Spleen (tissue), 11 donors: ENCODE measurements at regions not wholly inside any gene's neighbourhood (a gene's known extent, or its start where the extent isn't known, plus 50 kb on each side); places are given as distances from the start of the nearest gene placed in this dataset.

Source experiments
- DNase-seq: peaks from one replicate; pipeline ENCODE4 v3.0.0-alpha.2; 2020
- H3K27ac ChIP-seq, 8 donors: fragments of 200-600 bp; sonication (generic) in 7 of 8; 1 replicate in 4 of 8; 2 replicates in 4 of 8; pipeline versions ENCODE4 v1.5.0 to v1.8.0; 2016 to 2021; ENCODE audit warnings: inconsistent platforms in 4 of 8, mild to moderate bottlenecking in 4 of 8, moderate library complexity in 1 of 8
- H3K27me3 ChIP-seq, 7 donors: fragments of 200-600 bp; sonication (generic) in 6 of 7; replicated peaks in 1 of 7; 1 replicate in 4 of 7; 2 replicates in 3 of 7; pipeline versions ENCODE4 v1.5.0 to v1.8.0; 2016 to 2021; ENCODE audit warnings: inconsistent platforms in 3 of 7, mild to moderate bottlenecking in 1 of 7
- H3K36me3 ChIP-seq, 6 donors: fragments of 200-600 bp; sonication (generic) in 5 of 6; 1 replicate in 4 of 6; 2 replicates in 2 of 6; pipeline versions ENCODE4 v1.5.0 to v1.8.0; 2016 to 2021; ENCODE audit warnings: inconsistent platforms in 2 of 6
- H3K4me1 ChIP-seq, 6 donors: fragments of 200-600 bp; sonication (generic) in 5 of 6; 1 replicate in 3 of 6; 2 replicates in 3 of 6; pipeline versions ENCODE4 v1.5.0 to v1.8.0; 2016 to 2021; ENCODE audit warnings: inconsistent platforms in 3 of 6
- H3K4me3 ChIP-seq, 8 donors: fragments of 200-600 bp; sonication (generic) in 7 of 8; 1 replicate in 4 of 8; 2 replicates in 4 of 8; pipeline versions ENCODE4 v1.5.0 to v1.8.0; 2016 to 2021; ENCODE audit warnings: inconsistent platforms in 4 of 8, mild to moderate bottlenecking in 4 of 8, moderate library complexity in 2 of 8
- H3K9me3 ChIP-seq, 8 donors: fragments of 200-600 bp; sonication (generic) in 7 of 8; 1 replicate in 4 of 8; 2 replicates in 4 of 8; pipeline versions ENCODE4 v1.5.0 to v1.8.0; 2016 to 2021; ENCODE audit warnings: inconsistent platforms in 4 of 8
- POLR2A ChIP-seq, 3 donors: fragments of 450-650 bp; IDR thresholded peaks; one replicate each; pipeline ENCODE4 v1.5.1; 2017; ENCODE audit warnings: antibody characterized with exemption in 3 of 3, mild to moderate bottlenecking in 1 of 3
- POLR2AphosphoS5 ChIP-seq, 3 donors: sonication (generic); formaldehyde crosslinking; IDR thresholded peaks; one replicate each; pipeline ENCODE4 v1.5.1; 2017; ENCODE audit warnings: antibody characterized with exemption in 3 of 3
- WGBS, 5 donors: extraction: QIAGEN DNeasy Blood & Tissue Kit in 3 of 5; methylation state at CpG; one replicate each; pipeline versions ENCODE4 v1.1.5 to v1.1.7; 2013 to 2018; 5-methylcytosine and 5-hydroxymethylcytosine counted together
- intact Hi-C: fragments of 100-400 bp; cut with DNase I; formaldehyde crosslinking; loops from one replicate; pipeline ENCODE4 v1.15.0; 2023; ENCODE audit warnings: low total_unique reads
- TF ChIP-seq, protein P1 (sequence below), 11 experiments: fragments of 200-600 bp in 7 of 11; fragments of 450-650 bp in 4 of 11; sonication (generic) in 4 of 11; IDR thresholded peaks in 8 of 11; conservative IDR thresholded peaks in 3 of 11; 1 replicate in 7 of 11; 2 replicates in 4 of 11; pipeline versions ENCODE4 v1.4.0 to v1.8.0; 2016 to 2021; ENCODE audit warnings: antibody characterized with exemption in 11 of 11, inconsistent platforms in 4 of 11, mild to moderate bottlenecking in 1 of 11
- donor health status: healthy with polysubstance abuse.
- donor health status: DM: no; HTN: no; CAD: no; lungs with moderate emphysema.
- donor health status: DM: no; HTN: no; CAD: no.
- donor health status: Bipolar disorder and iron deficiency.
- donor health status: healthy.
- donor health status: DM: no; HTN: no; CAD: no.
- donor health status: DM: yes; HTN: yes; CAD: no.

GRCh38 chr12:131208425-131208824, 254.7 kb downstream of the ADGRD1 start:
- TF ChIP-seq, protein P1, sequence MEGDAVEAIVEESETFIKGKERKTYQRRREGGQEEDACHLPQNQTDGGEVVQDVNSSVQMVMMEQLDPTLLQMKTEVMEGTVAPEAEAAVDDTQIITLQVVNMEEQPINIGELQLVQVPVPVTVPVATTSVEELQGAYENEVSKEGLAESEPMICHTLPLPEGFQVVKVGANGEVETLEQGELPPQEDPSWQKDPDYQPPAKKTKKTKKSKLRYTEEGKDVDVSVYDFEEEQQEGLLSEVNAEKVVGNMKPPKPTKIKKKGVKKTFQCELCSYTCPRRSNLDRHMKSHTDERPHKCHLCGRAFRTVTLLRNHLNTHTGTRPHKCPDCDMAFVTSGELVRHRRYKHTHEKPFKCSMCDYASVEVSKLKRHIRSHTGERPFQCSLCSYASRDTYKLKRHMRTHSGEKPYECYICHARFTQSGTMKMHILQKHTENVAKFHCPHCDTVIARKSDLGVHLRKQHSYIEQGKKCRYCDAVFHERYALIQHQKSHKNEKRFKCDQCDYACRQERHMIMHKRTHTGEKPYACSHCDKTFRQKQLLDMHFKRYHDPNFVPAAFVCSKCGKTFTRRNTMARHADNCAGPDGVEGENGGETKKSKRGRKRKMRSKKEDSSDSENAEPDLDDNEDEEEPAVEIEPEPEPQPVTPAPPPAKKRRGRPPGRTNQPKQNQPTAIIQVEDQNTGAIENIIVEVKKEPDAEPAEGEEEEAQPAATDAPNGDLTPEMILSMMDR (IDR thresholded peaks at IDR 0.05 in 8 of 11, conservative IDR thresholded peaks at IDR 0.05 in 3 of 11) = no peak
- TF ChIP-seq POLR2A (IDR thresholded peaks at IDR 0.05) (no peak), POLR2AphosphoS5 (IDR thresholded peaks at IDR 0.05) (no peak)
- intact Hi-C loops = no loop called here
- DNase-seq = peak; percentile 51
- peaks cover 0 to 36% (median 0%) of the 10 kb centered on the region in 7 donors for H3K27me3 ChIP-seq
- 66 to 100% (median 77%) methylated on average over 1 to 5 of the region's 5 CpGs for WGBS, 5 donors
- no peaks in the 10 kb centered on the region for H3K4me1 ChIP-seq
- peaks cover 0 to 7% (median 0%) of the 10 kb centered on the region in 8 donors for H3K9me3 ChIP-seq
- no peaks in the 10 kb centered on the region for H3K36me3 ChIP-seq
- H3K27ac ChIP-seq = no peak overlapping the region
- no peak overlapping the region for H3K4me3 ChIP-seq

DNA sequence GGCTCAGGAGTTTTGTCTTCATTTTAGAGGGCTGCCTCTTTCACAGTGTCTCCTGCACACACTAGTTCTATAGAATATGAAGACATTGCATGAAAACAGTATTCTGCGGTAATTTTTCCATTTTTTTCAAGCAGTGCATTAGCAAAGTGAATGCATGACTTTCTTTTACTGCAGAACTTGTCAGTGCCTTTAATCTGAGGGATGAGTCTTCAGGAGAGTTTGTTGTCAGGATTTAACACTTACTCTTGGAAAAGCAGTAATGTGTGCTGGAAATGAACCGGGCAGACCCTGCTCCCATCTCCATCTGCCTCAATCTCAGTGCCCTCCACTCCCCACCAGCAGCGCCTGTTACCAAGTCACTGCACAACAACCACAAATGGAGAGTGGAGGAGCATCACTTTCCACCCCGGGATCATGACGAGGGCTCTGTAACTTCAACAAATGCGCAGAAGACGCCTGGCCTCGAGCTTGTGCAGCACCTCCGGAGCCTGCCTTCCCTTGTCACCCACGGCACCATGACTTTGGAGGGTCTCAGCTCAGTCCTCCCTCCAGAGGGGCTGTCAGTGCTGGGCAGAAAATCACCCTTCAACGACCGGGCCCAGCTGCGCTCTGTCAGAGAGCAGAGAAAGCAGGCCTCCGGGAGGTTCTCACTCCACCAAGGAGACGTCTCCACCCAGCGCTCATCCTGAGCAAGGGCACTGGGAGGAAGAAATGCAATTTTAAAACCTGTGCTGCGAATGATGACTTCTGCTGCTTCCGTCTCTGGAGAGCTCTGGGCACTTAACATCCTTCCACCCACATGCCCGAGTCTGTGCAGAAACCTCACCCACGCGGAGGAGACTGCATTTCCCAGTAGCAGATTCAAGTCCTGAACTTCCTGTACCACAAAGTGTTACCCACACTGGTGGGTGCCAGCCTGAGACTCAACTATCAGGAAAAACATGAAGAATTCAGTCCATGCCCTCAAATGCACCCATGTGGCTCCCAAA, 255.7 kb downstream of the ADGRD1 start:
- Histone ChIP-seq H3K4me1 (no peaks in the 10 kb centered on the region), H3K27me3 (peaks cover 0 to 34% (median 0%) of the 10 kb centered on the region in 7 donors), H3K36me3 (no peaks in the 10 kb centered on the region), H3K27ac (no peak overlapping the region), H3K4me3 (no peak overlapping the region), H3K9me3 (peaks cover 0 to 14% (median 0%) of the 10 kb centered on the region in 8 donors)
- TF ChIP-seq, protein P1 (IDR thresholded peaks at IDR 0.05 in 8 of 11, conservative IDR thresholded peaks at IDR 0.05 in 3 of 11) = no peak
- no peak for TF ChIP-seq POLR2A (IDR thresholded peaks at IDR 0.05)
- no peak for TF ChIP-seq POLR2AphosphoS5 (IDR thresholded peaks at IDR 0.05)
- peak; percentile 61 for DNase-seq
- 78 to 83% (median 82%) methylated on average over 17 to 21 of the region's 21 CpGs for WGBS, 5 donors
- intact Hi-C loops = no loop called here

DNA sequence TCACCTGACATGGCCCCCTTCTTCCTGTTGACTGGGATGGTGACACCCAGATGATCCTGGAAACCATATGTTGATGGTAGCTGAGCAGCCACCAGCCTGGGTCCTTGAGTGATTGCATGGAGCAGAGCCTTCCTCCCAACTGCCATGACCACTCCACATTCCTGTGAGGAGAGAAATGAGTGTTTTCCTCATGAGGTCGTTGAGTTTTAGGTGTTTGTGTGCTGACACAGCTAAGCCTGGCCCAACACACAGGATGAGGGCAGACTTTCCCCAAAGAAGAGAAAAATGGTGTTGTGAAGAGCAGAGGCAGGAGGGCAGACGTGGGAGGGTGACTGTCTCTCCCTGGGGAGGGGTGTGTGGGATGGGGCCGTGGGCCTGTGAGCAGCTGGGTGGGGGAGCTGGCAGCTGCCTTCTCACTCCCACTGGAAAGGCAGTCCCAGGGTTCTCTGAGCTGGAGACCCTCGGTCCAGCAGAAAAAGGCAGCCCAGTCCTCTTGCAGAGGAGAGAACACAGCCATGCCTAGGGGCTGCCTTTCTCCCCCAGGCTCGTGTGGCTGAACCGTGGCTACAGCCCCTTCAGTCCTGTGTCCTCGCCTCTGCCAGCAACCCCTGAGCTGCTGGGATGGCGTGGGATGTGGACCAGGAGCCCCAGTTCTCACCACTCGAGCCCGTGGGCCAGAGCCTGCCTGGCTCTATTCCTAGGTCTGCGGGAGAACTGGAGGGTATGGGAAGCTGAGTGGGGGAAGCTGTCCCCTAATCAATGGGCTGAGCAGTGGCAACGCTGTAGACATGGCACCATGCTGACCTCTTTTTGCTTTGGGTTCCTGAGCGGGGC, 257.0 kb downstream of the ADGRD1 start:
- H3K9me3 ChIP-seq = peaks cover 0 to 14% (median 0%) of the 10 kb centered on the region in 8 donors
- intact Hi-C loops = no loop called here
- peak; percentile 51 for DNase-seq
- no peaks in the 10 kb centered on the region for H3K36me3 ChIP-seq
- 57 to 79% (median 78%) methylated on average over 6 to 13 of the region's 13 CpGs for WGBS, 5 donors
- H3K4me1 ChIP-seq = no peaks in the 10 kb centered on the region
- peaks cover 0 to 35% (median 0%) of the 10 kb centered on the region in 7 donors for H3K27me3 ChIP-seq
- no peak for TF ChIP-seq POLR2AphosphoS5 (IDR thresholded peaks at IDR 0.05)
- TF ChIP-seq, protein P1 (IDR thresholded peaks at IDR 0.05 in 8 of 11, conservative IDR thresholded peaks at IDR 0.05 in 3 of 11) = no peak
- no peak for TF ChIP-seq POLR2A (IDR thresholded peaks at IDR 0.05)
- H3K27ac ChIP-seq = no peak overlapping the region
- H3K4me3 ChIP-seq = no peak overlapping the region
